ENCODE measurements at regions not wholly inside any gene's neighbourhood (a gene's known extent, or its start where the extent isn't known, plus 50 kb on each side); places are given as distances from the start of the nearest gene placed in this dataset.

DNA sequence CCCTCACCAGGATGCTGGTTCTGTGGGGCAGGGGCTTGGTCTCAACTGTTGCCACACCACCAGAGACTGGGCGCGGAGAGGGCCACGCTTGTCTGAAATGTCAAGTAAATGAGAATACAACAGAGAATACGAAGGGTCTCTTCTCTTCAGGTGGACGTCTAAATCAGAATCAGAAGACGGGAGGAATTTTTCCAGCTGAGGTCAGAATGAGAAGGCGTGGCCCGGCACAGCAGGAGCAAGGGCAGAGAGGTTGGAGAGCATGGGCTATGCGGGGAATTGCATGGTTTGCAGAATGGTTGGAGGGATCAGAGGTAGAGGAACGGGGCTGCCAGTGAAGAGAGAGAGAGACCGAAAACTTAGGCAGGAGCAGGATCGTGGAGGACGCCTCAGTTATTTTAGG lies 337.9 kb downstream of the QKI start:
- no peak overlapping the region for H2AFZ ChIP-seq (ENCODE audit: low read depth, low read length, poor library complexity, severe bottlenecking)
- ATAC-seq (no peak), DNase-seq (ENCODE audit: low read depth, low spot score) (no peak)
- H3K27ac ChIP-seq (ENCODE audit: low read depth, low read length) = no peak overlapping the region
- H3K79me2 ChIP-seq (ENCODE audit: insufficient read depth, low read length) = no peaks in the 10 kb centered on the region
- TF ChIP-seq, protein P1, sequence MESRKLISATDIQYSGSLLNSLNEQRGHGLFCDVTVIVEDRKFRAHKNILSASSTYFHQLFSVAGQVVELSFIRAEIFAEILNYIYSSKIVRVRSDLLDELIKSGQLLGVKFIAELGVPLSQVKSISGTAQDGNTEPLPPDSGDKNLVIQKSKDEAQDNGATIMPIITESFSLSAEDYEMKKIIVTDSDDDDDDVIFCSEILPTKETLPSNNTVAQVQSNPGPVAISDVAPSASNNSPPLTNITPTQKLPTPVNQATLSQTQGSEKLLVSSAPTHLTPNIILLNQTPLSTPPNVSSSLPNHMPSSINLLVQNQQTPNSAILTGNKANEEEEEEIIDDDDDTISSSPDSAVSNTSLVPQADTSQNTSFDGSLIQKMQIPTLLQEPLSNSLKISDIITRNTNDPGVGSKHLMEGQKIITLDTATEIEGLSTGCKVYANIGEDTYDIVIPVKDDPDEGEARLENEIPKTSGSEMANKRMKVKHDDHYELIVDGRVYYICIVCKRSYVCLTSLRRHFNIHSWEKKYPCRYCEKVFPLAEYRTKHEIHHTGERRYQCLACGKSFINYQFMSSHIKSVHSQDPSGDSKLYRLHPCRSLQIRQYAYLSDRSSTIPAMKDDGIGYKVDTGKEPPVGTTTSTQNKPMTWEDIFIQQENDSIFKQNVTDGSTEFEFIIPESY (IDR thresholded peaks at IDR 0.05; ENCODE audit: extremely low read depth, insufficient replicate concordance, low read length) = no peak
- TF ChIP-seq POLR2A (IDR thresholded peaks at IDR 0.05; ENCODE audit: borderline replicate concordance, extremely low read depth, insufficient read depth, insufficient read length) (no peak), TCF7L2 (IDR thresholded peaks at IDR 0.05; ENCODE audit: borderline replicate concordance, extremely low read depth, insufficient read depth, insufficient read length) (no peak), MAX (IDR thresholded peaks at IDR 0.05) (no peak), FOSL1 (IDR thresholded peaks at IDR 0.05; ENCODE audit: low read depth) (no peak), SP1 (IDR thresholded peaks at IDR 0.05; ENCODE audit: low read depth) (no peak), ZFX (IDR thresholded peaks at IDR 0.05) (no peak), ATF3 (IDR thresholded peaks at IDR 0.05) (no peak), CBX3 (IDR thresholded peaks at IDR 0.05; ENCODE audit: low read depth) (no peak), SIN3A (IDR thresholded peaks at IDR 0.05; ENCODE audit: low read depth) (no peak)
- TF ChIP-seq, protein P2, sequence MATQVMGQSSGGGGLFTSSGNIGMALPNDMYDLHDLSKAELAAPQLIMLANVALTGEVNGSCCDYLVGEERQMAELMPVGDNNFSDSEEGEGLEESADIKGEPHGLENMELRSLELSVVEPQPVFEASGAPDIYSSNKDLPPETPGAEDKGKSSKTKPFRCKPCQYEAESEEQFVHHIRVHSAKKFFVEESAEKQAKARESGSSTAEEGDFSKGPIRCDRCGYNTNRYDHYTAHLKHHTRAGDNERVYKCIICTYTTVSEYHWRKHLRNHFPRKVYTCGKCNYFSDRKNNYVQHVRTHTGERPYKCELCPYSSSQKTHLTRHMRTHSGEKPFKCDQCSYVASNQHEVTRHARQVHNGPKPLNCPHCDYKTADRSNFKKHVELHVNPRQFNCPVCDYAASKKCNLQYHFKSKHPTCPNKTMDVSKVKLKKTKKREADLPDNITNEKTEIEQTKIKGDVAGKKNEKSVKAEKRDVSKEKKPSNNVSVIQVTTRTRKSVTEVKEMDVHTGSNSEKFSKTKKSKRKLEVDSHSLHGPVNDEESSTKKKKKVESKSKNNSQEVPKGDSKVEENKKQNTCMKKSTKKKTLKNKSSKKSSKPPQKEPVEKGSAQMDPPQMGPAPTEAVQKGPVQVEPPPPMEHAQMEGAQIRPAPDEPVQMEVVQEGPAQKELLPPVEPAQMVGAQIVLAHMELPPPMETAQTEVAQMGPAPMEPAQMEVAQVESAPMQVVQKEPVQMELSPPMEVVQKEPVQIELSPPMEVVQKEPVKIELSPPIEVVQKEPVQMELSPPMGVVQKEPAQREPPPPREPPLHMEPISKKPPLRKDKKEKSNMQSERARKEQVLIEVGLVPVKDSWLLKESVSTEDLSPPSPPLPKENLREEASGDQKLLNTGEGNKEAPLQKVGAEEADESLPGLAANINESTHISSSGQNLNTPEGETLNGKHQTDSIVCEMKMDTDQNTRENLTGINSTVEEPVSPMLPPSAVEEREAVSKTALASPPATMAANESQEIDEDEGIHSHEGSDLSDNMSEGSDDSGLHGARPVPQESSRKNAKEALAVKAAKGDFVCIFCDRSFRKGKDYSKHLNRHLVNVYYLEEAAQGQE (IDR thresholded peaks at IDR 0.05; ENCODE audit: low read depth) = no peak
- no peaks in the 10 kb centered on the region for H3K27me3 ChIP-seq (ENCODE audit: insufficient read depth, low read length)
- no peak overlapping the region for H3K9ac ChIP-seq (ENCODE audit: low read length)
- no peak overlapping the region for H3K4me3 ChIP-seq (replicated peaks in 1 of 2; ENCODE audit: low read depth in 1 of 2, low read length in 2 of 2)
- no peak overlapping the region for H3K4me2 ChIP-seq (ENCODE audit: low read length)
- no peaks in the 10 kb centered on the region for H3K4me1 ChIP-seq (ENCODE audit: control insufficient read depth in 1 of 2, insufficient read depth in 2 of 2, low read length in 2 of 2)
- CTCF ChIA-PET = no interaction called here
- RAD21 ChIA-PET (ENCODE audit: low non-redundant PET in 1 of 2, low total read pairs in 2 of 2, uncharacterized antibody in 2 of 2, unreplicated experiment in 2 of 2) = no interaction called here
- intact Hi-C loops (cut with micrococcal nuclease) = no loop called here
- POLR2A ChIA-PET = no interaction called here
- peaks cover 0 to 3% of the 10 kb centered on the region in 2 experiments; a peak in 1 of 4 replicates for H3K9me3 ChIP-seq (ENCODE audit: control insufficient read depth in 1 of 2, insufficient read depth in 1 of 2, low read depth in 1 of 2, low read length in 2 of 2)
- H3K36me3 ChIP-seq (ENCODE audit: control insufficient read depth in 1 of 2, insufficient read depth in 2 of 2, low read length in 2 of 2) = no peaks in the 10 kb centered on the region
- H4K20me1 ChIP-seq (ENCODE audit: insufficient read depth) = no peaks in the 10 kb centered on the region
- BruUV-seq (replicated peaks) = no TSS peak
- no peaks in the 10 kb centered on the region for H3K9me2 ChIP-seq (ENCODE audit: insufficient read depth)
